CD4-positive, alpha-beta T cell (primary cell): ENCODE measurements at regions not wholly inside any gene's neighbourhood (a gene's known extent, or its start where the extent isn't known, plus 50 kb on each side); places are given as distances from the start of the nearest gene placed in this dataset.

Experiments used
- ATAC-seq: fragments of 200-7000 bp; cut with Tn5 transposase; one replicate; pipeline ENCODE4 v1.10.0; 2022; ENCODE audit warnings: mild to moderate bottlenecking; ENCODE audit not compliant: poor library complexity
- CTCF ChIA-PET: fragments of 350-600 bp; sonication (Branson Sonifier 250); formaldehyde crosslinking; loops from one replicate; lab custom pipeline; 2021; ENCODE audit warnings: antibody characterized with exemption, inconsistent platforms; lab: Charles Lee
- POLR2A ChIA-PET: fragments of 350-600 bp; sonication (Branson Sonifier 250); formaldehyde crosslinking; loops from one replicate; lab custom pipeline; 2021; ENCODE audit warnings: antibody characterized with exemption, inconsistent platforms; lab: Charles Lee
- DNase-seq, 14 experiments: peaks; one replicate each; pipeline ENCODE4 v3.0.0-alpha.2; 2013 to 2020; ENCODE audit warnings: mixed read lengths in 2 of 14
- H3K27ac ChIP-seq, 2 donors: one replicate each; pipeline versions ENCODE4 v1.5.1 to v1.7.0; 2013; ENCODE audit warnings: low read length in 2 of 2, low read depth in 1 of 2, mild to moderate bottlenecking in 1 of 2
- H3K27me3 ChIP-seq, 2 experiments: 1 replicate in 1 of 2; 2 replicates in 1 of 2; pipeline versions ENCODE4 v1.6.1 to v1.7.0; 2013; ENCODE audit warnings: low read length in 2 of 2, control low read depth in 1 of 2, mild to moderate bottlenecking in 1 of 2, moderate library complexity in 1 of 2; ENCODE audit not compliant: insufficient read depth in 2 of 2, control insufficient read depth in 1 of 2
- H3K36me3 ChIP-seq: one replicate; pipeline ENCODE4 v1.6.1; 2013; ENCODE audit warnings: low read length, control low read depth; ENCODE audit not compliant: insufficient read depth
- H3K4me1 ChIP-seq: one replicate; pipeline ENCODE4 v1.6.1; 2013; ENCODE audit warnings: low read length, control low read depth; ENCODE audit not compliant: insufficient read depth
- H3K4me3 ChIP-seq: one replicate; pipeline ENCODE4 v1.5.1; 2013; ENCODE audit warnings: mild to moderate bottlenecking, low read length, moderate library complexity
- H3K9me3 ChIP-seq, 2 experiments: 1 replicate in 1 of 2; 2 replicates in 1 of 2; pipeline versions ENCODE4 v1.6.1 to v1.7.0; 2013; ENCODE audit warnings: low read length in 2 of 2, mild to moderate bottlenecking in 2 of 2, control low read depth in 1 of 2, moderate library complexity in 1 of 2; ENCODE audit not compliant: control insufficient read depth in 1 of 2, insufficient read depth in 1 of 2
- H3K27ac Mint-ChIP-seq: one replicate; pipeline ENCODE4 v1.8.0; 2020; ENCODE audit warnings: mixed read lengths
- H3K27me3 Mint-ChIP-seq: one replicate; pipeline ENCODE4 v1.8.0; 2021; ENCODE audit warnings: mixed read lengths
- H3K36me3 Mint-ChIP-seq: one replicate; pipeline ENCODE4 v1.8.0; 2021; ENCODE audit warnings: low read depth, mixed read lengths
- H3K4me1 Mint-ChIP-seq: one replicate; pipeline ENCODE4 v1.8.0; 2021; ENCODE audit warnings: low read depth, mixed read lengths
- H3K4me3 Mint-ChIP-seq: one replicate; pipeline ENCODE4 v1.8.0; 2020; ENCODE audit warnings: mild to moderate bottlenecking, mixed read lengths
- H3K9me3 Mint-ChIP-seq: one replicate; pipeline ENCODE4 v1.8.0; 2020; ENCODE audit warnings: mixed read lengths
- intact Hi-C, 2 experiments: fragments of 100-400 bp; cut with DNase I in 1 of 2; cut with micrococcal nuclease in 1 of 2; formaldehyde crosslinking; loops; one replicate each; pipeline versions ENCODE4 v1.15.1 to v1.9.0; 2023 to 2025; cut with DNase I, micrococcal nuclease
- TF ChIP-seq, protein P1 (sequence below): fragments of 200-600 bp; IDR thresholded peaks from one replicate; pipeline ENCODE4 v1.8.0; 2022; ENCODE audit warnings: antibody characterized with exemption, mild to moderate bottlenecking

DNA sequence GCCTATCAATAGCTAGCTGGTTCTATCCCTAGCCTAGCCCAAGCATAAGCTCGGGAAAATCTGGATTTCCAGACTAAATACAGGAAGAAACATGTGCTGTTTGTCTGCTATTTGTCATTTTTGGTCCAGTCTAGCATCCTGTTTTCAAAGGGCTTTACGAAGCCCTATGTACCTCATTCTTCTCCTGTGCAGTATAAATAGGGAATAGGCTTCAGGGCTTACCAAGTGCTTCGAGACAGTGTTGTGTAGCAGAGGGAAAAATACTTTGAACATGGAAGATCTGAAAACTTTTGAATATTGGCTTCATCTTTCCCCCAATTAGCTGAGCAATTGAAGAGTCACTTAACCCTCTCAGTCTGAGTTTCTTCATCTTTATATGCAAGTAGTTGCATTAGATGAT lies 679.8 kb downstream of the TDRD15 start:
- no peaks in the 10 kb centered on the region for H3K36me3 Mint-ChIP-seq
- H3K4me3 ChIP-seq, result no peak overlapping the region
- no peak overlapping the region for H3K27ac Mint-ChIP-seq
- H3K27ac ChIP-seq, result no peak overlapping the region
- no peaks in the 10 kb centered on the region for H3K36me3 ChIP-seq
- H3K9me3 Mint-ChIP-seq, result peaks cover 8% of the 10 kb centered on the region
- H3K27me3 Mint-ChIP-seq, result no peaks in the 10 kb centered on the region
- CTCF ChIA-PET, result no interaction called here
- H3K4me1 ChIP-seq, result no peaks in the 10 kb centered on the region
- DNase-seq (no peak), ATAC-seq (no peak)
- intact Hi-C loops, result no loop called here
- POLR2A ChIA-PET, result no interaction called here
- H3K27me3 ChIP-seq, result no peaks in the 10 kb centered on the region
- no peaks in the 10 kb centered on the region for H3K9me3 ChIP-seq
- no peak overlapping the region for H3K4me3 Mint-ChIP-seq
- TF ChIP-seq, protein P1, sequence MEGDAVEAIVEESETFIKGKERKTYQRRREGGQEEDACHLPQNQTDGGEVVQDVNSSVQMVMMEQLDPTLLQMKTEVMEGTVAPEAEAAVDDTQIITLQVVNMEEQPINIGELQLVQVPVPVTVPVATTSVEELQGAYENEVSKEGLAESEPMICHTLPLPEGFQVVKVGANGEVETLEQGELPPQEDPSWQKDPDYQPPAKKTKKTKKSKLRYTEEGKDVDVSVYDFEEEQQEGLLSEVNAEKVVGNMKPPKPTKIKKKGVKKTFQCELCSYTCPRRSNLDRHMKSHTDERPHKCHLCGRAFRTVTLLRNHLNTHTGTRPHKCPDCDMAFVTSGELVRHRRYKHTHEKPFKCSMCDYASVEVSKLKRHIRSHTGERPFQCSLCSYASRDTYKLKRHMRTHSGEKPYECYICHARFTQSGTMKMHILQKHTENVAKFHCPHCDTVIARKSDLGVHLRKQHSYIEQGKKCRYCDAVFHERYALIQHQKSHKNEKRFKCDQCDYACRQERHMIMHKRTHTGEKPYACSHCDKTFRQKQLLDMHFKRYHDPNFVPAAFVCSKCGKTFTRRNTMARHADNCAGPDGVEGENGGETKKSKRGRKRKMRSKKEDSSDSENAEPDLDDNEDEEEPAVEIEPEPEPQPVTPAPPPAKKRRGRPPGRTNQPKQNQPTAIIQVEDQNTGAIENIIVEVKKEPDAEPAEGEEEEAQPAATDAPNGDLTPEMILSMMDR, result no peak
- no peaks in the 10 kb centered on the region for H3K4me1 Mint-ChIP-seq

DNA sequence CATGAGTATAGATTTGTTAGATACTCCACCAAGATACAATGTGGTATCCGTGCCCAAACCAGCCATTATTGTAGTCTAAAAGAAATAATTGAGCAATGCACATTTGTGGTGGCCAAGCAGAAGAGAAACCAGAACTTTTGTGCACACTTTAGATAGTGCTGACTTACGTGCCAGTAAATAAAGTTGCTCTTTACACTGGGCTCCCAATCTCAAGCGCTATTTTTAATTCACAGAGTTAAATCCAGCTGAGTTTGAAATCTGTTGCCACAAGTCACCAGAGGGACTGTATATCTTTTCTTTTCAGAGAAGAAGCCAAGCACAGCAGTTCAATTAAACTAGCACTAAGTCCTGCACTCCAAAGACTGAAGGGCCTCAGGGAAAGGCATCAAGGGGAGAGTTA lies 680.4 kb downstream of the TDRD15 start:
- Histone ChIP-seq H3K4me3 (no peak overlapping the region), H3K9me3 (no peaks in the 10 kb centered on the region), H3K4me1 (no peaks in the 10 kb centered on the region), H3K27ac (no peak overlapping the region), H3K36me3 (no peaks in the 10 kb centered on the region), H3K27me3 (no peaks in the 10 kb centered on the region)
- CTCF ChIA-PET, result no interaction called here
- ATAC-seq (no peak), DNase-seq (no peak)
- POLR2A ChIA-PET, result no interaction called here
- TF ChIP-seq, protein P1, result no peak
- Mint-ChIP-seq H3K27me3 (no peaks in the 10 kb centered on the region), H3K36me3 (no peaks in the 10 kb centered on the region), H3K9me3 (peaks cover 8% of the 10 kb centered on the region), H3K4me3 (no peak overlapping the region), H3K27ac (no peak overlapping the region), H3K4me1 (no peaks in the 10 kb centered on the region)
- intact Hi-C loops, result no loop called here

DNA sequence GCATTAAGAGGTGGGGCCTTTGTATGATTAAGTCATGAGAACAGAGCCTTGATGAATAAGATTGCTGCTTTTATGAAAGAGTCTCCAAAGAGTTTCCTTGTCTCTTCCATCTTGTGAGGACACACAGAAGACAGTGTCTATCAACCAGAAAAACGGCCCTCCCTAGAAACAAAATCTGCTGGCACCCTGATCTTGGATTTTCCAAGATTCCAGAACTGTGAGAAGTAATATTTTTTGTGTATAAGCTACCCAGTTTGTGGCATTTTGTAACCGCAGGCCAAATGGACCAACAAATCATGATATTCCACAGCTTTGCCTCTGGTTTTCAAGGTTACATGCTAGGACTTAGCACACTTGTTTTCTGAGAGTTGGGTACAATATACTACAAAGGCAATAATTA lies 687.8 kb downstream of the TDRD15 start:
- Histone ChIP-seq H3K27ac (no peak overlapping the region), H3K4me1 (no peaks in the 10 kb centered on the region), H3K4me3 (no peak overlapping the region), H3K27me3 (no peaks in the 10 kb centered on the region), H3K36me3 (no peaks in the 10 kb centered on the region), H3K9me3 (no peaks in the 10 kb centered on the region)
- Mint-ChIP-seq H3K4me3 (no peak overlapping the region), H3K27ac (no peak overlapping the region), H3K27me3 (no peaks in the 10 kb centered on the region), H3K4me1 (no peaks in the 10 kb centered on the region), H3K9me3 (no peaks in the 10 kb centered on the region), H3K36me3 (no peaks in the 10 kb centered on the region)
- ChIA-PET POLR2A (no interaction called here), CTCF (no interaction called here)
- ATAC-seq (no peak), DNase-seq (no peak)
- intact Hi-C loops, result no loop called here
- TF ChIP-seq, protein P1, result no peak
